Liver (tissue), 8 donors: ENCODE measurements at regions not wholly inside any gene's neighbourhood (a gene's known extent, or its start where the extent isn't known, plus 50 kb on each side); places are given as distances from the start of the nearest gene placed in this dataset.

Source experiments
- DNase-seq: peaks from one replicate; pipeline ENCODE4 v3.0.0-alpha.2; 2017; ENCODE audit warnings: low spot score
- H3K27ac ChIP-seq, 2 donors: one replicate each; pipeline ENCODE4 v1.7.0; 2013; ENCODE audit warnings: inconsistent platforms in 2 of 2, low read length in 2 of 2, control low read depth in 1 of 2, low read depth in 1 of 2, mild to moderate bottlenecking in 1 of 2
- H3K27me3 ChIP-seq, 4 donors: one replicate each; pipeline versions ENCODE4 v1.6.1 to v1.7.0; 2013; ENCODE audit warnings: low read length in 3 of 4, inconsistent platforms in 1 of 4, mild to moderate bottlenecking in 1 of 4, moderate library complexity in 1 of 4; ENCODE audit not compliant: control insufficient read depth in 4 of 4, insufficient read depth in 4 of 4
- H3K36me3 ChIP-seq, 4 donors: one replicate each; pipeline versions ENCODE4 v1.6.1 to v1.7.0; 2013; ENCODE audit warnings: low read length in 3 of 4, mild to moderate bottlenecking in 3 of 4, low read depth in 1 of 4, moderate library complexity in 1 of 4; ENCODE audit not compliant: control insufficient read depth in 4 of 4, insufficient read depth in 3 of 4
- H3K4me1 ChIP-seq, 4 donors: one replicate each; pipeline versions ENCODE4 v1.6.1 to v1.7.0; 2013; ENCODE audit warnings: low read length in 3 of 4, mild to moderate bottlenecking in 3 of 4, moderate library complexity in 1 of 4; ENCODE audit not compliant: control insufficient read depth in 4 of 4, insufficient read depth in 4 of 4
- H3K4me3 ChIP-seq, 3 donors: one replicate each; pipeline versions ENCODE4 v1.6.1 to v1.7.0; 2013; ENCODE audit warnings: low read length in 3 of 3, control low read depth in 1 of 3, low read depth in 1 of 3, mild to moderate bottlenecking in 1 of 3
- H3K9ac ChIP-seq, 2 donors: one replicate each; pipeline ENCODE4 v1.7.0; 2013; ENCODE audit warnings: low read length in 2 of 2, mild to moderate bottlenecking in 2 of 2, moderate library complexity in 2 of 2, control low read depth in 1 of 2, low read depth in 1 of 2
- H3K9me3 ChIP-seq, 4 donors: one replicate each; pipeline versions ENCODE4 v1.6.1 to v1.7.0; 2013; ENCODE audit warnings: low read length in 3 of 4; ENCODE audit not compliant: control insufficient read depth in 4 of 4
- EGR1 ChIP-seq, 2 donors: IDR thresholded peaks; 2 replicates each; pipeline ENCODE4 v1.6.1; 2016 to 2018; ENCODE audit warnings: antibody characterized with exemption in 2 of 2, low read depth in 2 of 2
- FOXA1 ChIP-seq: IDR thresholded peaks from 2 replicates; pipeline ENCODE4 v1.6.1; 2016; ENCODE audit warnings: antibody characterized with exemption
- FOXA2 ChIP-seq: IDR thresholded peaks from 2 replicates; pipeline ENCODE4 v1.6.1; 2016; ENCODE audit warnings: antibody characterized with exemption
- GABPA ChIP-seq, 2 donors: IDR thresholded peaks in 1 of 2; conservative IDR thresholded peaks in 1 of 2; 2 replicates each; pipeline ENCODE4 v1.6.1; 2016; ENCODE audit warnings: antibody characterized with exemption in 2 of 2, mild to moderate bottlenecking in 1 of 2, moderate library complexity in 1 of 2
- HNF4A ChIP-seq, 2 donors: conservative IDR thresholded peaks; 2 replicates each; pipeline ENCODE4 v1.6.1; 2016; ENCODE audit warnings: antibody characterized with exemption in 2 of 2, mild to moderate bottlenecking in 2 of 2
- HNF4G ChIP-seq: IDR thresholded peaks from 2 replicates; pipeline ENCODE4 v1.6.1; 2016; ENCODE audit warnings: antibody characterized with exemption
- NR2F2 ChIP-seq: IDR thresholded peaks from 2 replicates; pipeline ENCODE4 v1.6.1; 2016; ENCODE audit warnings: antibody characterized with exemption
- RAD21 ChIP-seq, 2 donors: IDR thresholded peaks; 2 replicates each; pipeline ENCODE4 v1.6.1; 2016; ENCODE audit warnings: antibody characterized with exemption in 2 of 2, mild to moderate bottlenecking in 2 of 2
- RXRA ChIP-seq, 2 donors: IDR thresholded peaks; 2 replicates each; pipeline ENCODE4 v1.6.1; 2017 to 2018; ENCODE audit warnings: antibody characterized with exemption in 2 of 2, mild to moderate bottlenecking in 1 of 2
- SP1 ChIP-seq: IDR thresholded peaks from 2 replicates; pipeline ENCODE4 v1.6.1; 2018; ENCODE audit warnings: antibody characterized with exemption, mild to moderate bottlenecking
- YY1 ChIP-seq: IDR thresholded peaks from 2 replicates; pipeline ENCODE4 v1.6.1; 2016; ENCODE audit warnings: antibody characterized with exemption, mild to moderate bottlenecking
- ZBTB33 ChIP-seq: IDR thresholded peaks from 2 replicates; pipeline ENCODE4 v1.6.1; 2016; ENCODE audit warnings: antibody characterized with exemption
- WGBS: extraction: QIAGEN DNeasy Blood & Tissue Kit; methylation state at CpG from one replicate; pipeline ENCODE4 v1.1.7; 2013; 5-methylcytosine and 5-hydroxymethylcytosine counted together
- TF ChIP-seq, protein P1 (sequence below): fragments of 150-350 bp; IDR thresholded peaks from 2 replicates; pipeline ENCODE4 v1.5.1; 2017; ENCODE audit warnings: improper control_type of control experiment, low read depth, low read length; ENCODE audit not compliant: missing input control
- TF ChIP-seq, protein P2 (sequence below): IDR thresholded peaks from 2 replicates; pipeline ENCODE4 v1.6.1; 2016; ENCODE audit warnings: antibody characterized with exemption
- donor health status: healthy.
- donor health status: healthy.
- donor health status: healthy.
- donor health status: healthy.
- donor health status: healthy.

- DNase-seq = no peak
- no peaks in the 10 kb centered on the region for H3K4me1 ChIP-seq
- H3K9me3 ChIP-seq = no peaks in the 10 kb centered on the region
- WGBS = 57% methylated on average over 3 of the region's 3 CpGs
- H3K9ac ChIP-seq = no peak overlapping the region
- TF ChIP-seq FOXA2 (no peak), ZBTB33 (no peak), HNF4A (conservative IDR thresholded peaks at IDR 0.05) (no peak)
- TF ChIP-seq, protein P1, sequence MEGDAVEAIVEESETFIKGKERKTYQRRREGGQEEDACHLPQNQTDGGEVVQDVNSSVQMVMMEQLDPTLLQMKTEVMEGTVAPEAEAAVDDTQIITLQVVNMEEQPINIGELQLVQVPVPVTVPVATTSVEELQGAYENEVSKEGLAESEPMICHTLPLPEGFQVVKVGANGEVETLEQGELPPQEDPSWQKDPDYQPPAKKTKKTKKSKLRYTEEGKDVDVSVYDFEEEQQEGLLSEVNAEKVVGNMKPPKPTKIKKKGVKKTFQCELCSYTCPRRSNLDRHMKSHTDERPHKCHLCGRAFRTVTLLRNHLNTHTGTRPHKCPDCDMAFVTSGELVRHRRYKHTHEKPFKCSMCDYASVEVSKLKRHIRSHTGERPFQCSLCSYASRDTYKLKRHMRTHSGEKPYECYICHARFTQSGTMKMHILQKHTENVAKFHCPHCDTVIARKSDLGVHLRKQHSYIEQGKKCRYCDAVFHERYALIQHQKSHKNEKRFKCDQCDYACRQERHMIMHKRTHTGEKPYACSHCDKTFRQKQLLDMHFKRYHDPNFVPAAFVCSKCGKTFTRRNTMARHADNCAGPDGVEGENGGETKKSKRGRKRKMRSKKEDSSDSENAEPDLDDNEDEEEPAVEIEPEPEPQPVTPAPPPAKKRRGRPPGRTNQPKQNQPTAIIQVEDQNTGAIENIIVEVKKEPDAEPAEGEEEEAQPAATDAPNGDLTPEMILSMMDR = no peak
- H3K36me3 ChIP-seq = no peaks in the 10 kb centered on the region
- H3K27ac ChIP-seq = no peak overlapping the region
- H3K27me3 ChIP-seq = no peaks in the 10 kb centered on the region
- no peak overlapping the region for H3K4me3 ChIP-seq
These were observed 242.2 kb upstream of the AZI2 start for GRCh38 chr3:28590860-28591259.

DNA sequence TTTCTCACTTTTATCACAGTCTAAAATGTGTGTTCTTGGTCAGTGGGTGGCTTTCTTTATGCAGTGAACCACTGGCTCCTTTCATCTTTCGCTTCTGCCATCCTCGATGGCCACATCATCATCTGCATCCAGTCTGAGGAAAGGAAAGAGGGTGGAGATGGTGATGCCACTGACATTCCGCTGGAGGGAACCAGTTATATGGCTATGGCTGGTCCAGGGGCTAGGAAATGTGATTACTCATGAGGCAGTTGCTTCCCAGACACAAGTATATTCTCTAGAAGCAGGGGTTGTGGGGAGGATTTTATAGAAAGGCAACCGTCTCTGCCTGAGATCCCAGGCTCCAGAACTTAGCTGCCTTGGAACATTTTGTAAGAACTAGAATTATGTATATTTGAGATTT is 246.7 kb upstream of the AZI2 start:
- no peaks in the 10 kb centered on the region for H3K4me1 ChIP-seq
- no peak for TF ChIP-seq SP1
- TF ChIP-seq RAD21 (IDR thresholded peaks at IDR 0.05) = no peak
- TF ChIP-seq RXRA (IDR thresholded peaks at IDR 0.05) = no peak
- TF ChIP-seq, protein P2, sequence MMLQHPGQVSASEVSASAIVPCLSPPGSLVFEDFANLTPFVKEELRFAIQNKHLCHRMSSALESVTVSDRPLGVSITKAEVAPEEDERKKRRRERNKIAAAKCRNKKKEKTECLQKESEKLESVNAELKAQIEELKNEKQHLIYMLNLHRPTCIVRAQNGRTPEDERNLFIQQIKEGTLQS = no peak
- TF ChIP-seq FOXA1 = no peak
- TF ChIP-seq ZBTB33 = no peak
- no peak for TF ChIP-seq NR2F2
- TF ChIP-seq HNF4G = no peak
- TF ChIP-seq, protein P1 = no peak
- TF ChIP-seq YY1 = no peak
- TF ChIP-seq EGR1 (IDR thresholded peaks at IDR 0.05; ENCODE audit: low read depth in 2 of 2) = no peak
- no peak for TF ChIP-seq HNF4A (conservative IDR thresholded peaks at IDR 0.05)
- no peak for TF ChIP-seq GABPA (IDR thresholded peaks at IDR 0.05 in 1 of 2, conservative IDR thresholded peaks at IDR 0.05 in 1 of 2)
- WGBS = 88% methylated on average over 4 of the region's 4 CpGs
- no peak overlapping the region for H3K4me3 ChIP-seq
- H3K27ac ChIP-seq = no peak overlapping the region
- no peaks in the 10 kb centered on the region for H3K27me3 ChIP-seq
- no peaks in the 10 kb centered on the region for H3K9me3 ChIP-seq
- H3K36me3 ChIP-seq = no peaks in the 10 kb centered on the region
- DNase-seq = no peak
- no peak overlapping the region for H3K9ac ChIP-seq
